SK-N-SH (cell line): ENCODE measurements at regions not wholly inside any gene's neighbourhood (a gene's known extent, or its start where the extent isn't known, plus 50 kb on each side); places are given as distances from the start of the nearest gene placed in this dataset.

Experiments used
- EP300 ChIP-seq, 2 experiments: IDR thresholded peaks; 2 replicates each; pipeline versions ENCODE4 v1.4.0 to v1.6.1; 2012; ENCODE audit warnings: borderline replicate concordance in 1 of 2, low read depth in 1 of 2, low read length in 1 of 2
- GABPA ChIP-seq: IDR thresholded peaks from 2 replicates; pipeline ENCODE4 v1.4.0; 2012; ENCODE audit warnings: low read depth, mild to moderate bottlenecking
- POLR2AphosphoS5 ChIP-seq: IDR thresholded peaks from 2 replicates; pipeline ENCODE4 v1.6.1; 2012; ENCODE audit warnings: low read depth, low read length
- USF2 ChIP-seq: fragments of 150-350 bp; IDR thresholded peaks from 2 replicates; pipeline ENCODE4 v1.6.1; 2017; ENCODE audit warnings: antibody characterized with exemption, low read length, low read depth, borderline replicate concordance
- TF ChIP-seq, protein P1 (sequence below): IDR thresholded peaks from 2 replicates; pipeline ENCODE4 v1.6.1; 2012; ENCODE audit warnings: mild to moderate bottlenecking, low read depth, low read length, moderate library complexity
- TF ChIP-seq, protein P2 (sequence below): fragments of 200-600 bp; sonication (generic); IDR thresholded peaks from 2 replicates; pipeline ENCODE4 v1.6.1; 2017; ENCODE audit warnings: antibody characterized with exemption, mild to moderate bottlenecking, moderate library complexity

- TF ChIP-seq USF2 (no peak), GABPA (no peak), EP300 (IDR thresholded peaks at IDR 0.05; ENCODE audit: borderline replicate concordance in 1 of 2, low read depth in 1 of 2, low read length in 1 of 2) (no peak), POLR2AphosphoS5 (no peak)
- TF ChIP-seq, protein P1, sequence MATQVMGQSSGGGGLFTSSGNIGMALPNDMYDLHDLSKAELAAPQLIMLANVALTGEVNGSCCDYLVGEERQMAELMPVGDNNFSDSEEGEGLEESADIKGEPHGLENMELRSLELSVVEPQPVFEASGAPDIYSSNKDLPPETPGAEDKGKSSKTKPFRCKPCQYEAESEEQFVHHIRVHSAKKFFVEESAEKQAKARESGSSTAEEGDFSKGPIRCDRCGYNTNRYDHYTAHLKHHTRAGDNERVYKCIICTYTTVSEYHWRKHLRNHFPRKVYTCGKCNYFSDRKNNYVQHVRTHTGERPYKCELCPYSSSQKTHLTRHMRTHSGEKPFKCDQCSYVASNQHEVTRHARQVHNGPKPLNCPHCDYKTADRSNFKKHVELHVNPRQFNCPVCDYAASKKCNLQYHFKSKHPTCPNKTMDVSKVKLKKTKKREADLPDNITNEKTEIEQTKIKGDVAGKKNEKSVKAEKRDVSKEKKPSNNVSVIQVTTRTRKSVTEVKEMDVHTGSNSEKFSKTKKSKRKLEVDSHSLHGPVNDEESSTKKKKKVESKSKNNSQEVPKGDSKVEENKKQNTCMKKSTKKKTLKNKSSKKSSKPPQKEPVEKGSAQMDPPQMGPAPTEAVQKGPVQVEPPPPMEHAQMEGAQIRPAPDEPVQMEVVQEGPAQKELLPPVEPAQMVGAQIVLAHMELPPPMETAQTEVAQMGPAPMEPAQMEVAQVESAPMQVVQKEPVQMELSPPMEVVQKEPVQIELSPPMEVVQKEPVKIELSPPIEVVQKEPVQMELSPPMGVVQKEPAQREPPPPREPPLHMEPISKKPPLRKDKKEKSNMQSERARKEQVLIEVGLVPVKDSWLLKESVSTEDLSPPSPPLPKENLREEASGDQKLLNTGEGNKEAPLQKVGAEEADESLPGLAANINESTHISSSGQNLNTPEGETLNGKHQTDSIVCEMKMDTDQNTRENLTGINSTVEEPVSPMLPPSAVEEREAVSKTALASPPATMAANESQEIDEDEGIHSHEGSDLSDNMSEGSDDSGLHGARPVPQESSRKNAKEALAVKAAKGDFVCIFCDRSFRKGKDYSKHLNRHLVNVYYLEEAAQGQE: no peak
- TF ChIP-seq, protein P2, sequence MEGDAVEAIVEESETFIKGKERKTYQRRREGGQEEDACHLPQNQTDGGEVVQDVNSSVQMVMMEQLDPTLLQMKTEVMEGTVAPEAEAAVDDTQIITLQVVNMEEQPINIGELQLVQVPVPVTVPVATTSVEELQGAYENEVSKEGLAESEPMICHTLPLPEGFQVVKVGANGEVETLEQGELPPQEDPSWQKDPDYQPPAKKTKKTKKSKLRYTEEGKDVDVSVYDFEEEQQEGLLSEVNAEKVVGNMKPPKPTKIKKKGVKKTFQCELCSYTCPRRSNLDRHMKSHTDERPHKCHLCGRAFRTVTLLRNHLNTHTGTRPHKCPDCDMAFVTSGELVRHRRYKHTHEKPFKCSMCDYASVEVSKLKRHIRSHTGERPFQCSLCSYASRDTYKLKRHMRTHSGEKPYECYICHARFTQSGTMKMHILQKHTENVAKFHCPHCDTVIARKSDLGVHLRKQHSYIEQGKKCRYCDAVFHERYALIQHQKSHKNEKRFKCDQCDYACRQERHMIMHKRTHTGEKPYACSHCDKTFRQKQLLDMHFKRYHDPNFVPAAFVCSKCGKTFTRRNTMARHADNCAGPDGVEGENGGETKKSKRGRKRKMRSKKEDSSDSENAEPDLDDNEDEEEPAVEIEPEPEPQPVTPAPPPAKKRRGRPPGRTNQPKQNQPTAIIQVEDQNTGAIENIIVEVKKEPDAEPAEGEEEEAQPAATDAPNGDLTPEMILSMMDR: no peak
These were observed 262.3 kb downstream of the C16orf95 start for GRCh38 chr16:87054856-87055255.
